Breast epithelium (tissue), 4 donors: ENCODE measurements at regions not wholly inside any gene's neighbourhood (a gene's known extent, or its start where the extent isn't known, plus 50 kb on each side); places are given as distances from the start of the nearest gene placed in this dataset.

Experiments used
- DNase-seq, 2 donors: peaks; one replicate each; pipeline ENCODE4 v3.0.0-alpha.2; 2019; ENCODE audit warnings: low spot score in 2 of 2
- H3K27ac ChIP-seq, 2 donors: fragments of 200-600 bp; sonication (generic) in 1 of 2; one replicate each; pipeline ENCODE4 v1.5.1; 2016 to 2019; ENCODE audit warnings: mild to moderate bottlenecking in 1 of 2
- H3K27me3 ChIP-seq, 2 donors: fragments of 200-600 bp; sonication (generic) in 1 of 2; one replicate each; pipeline versions ENCODE4 v1.5.1 to v1.6.0; 2017 to 2019; ENCODE audit warnings: control low read depth in 1 of 2, mild to moderate bottlenecking in 1 of 2
- H3K36me3 ChIP-seq: fragments of 200-600 bp; one replicate; pipeline ENCODE4 v1.5.1; 2019
- H3K4me1 ChIP-seq, 2 donors: fragments of 200-600 bp; sonication (generic); one replicate each; pipeline ENCODE4 v1.5.1; 2016 to 2019; ENCODE audit warnings: control low read depth in 1 of 2
- H3K4me3 ChIP-seq, 3 donors: fragments of 200-600 bp; sonication (generic); 1 replicate in 2 of 3; 2 replicates in 1 of 3; pipeline ENCODE4 v1.5.1; 2016 to 2019; ENCODE audit warnings: mild to moderate bottlenecking in 3 of 3, moderate library complexity in 2 of 3
- H3K9me3 ChIP-seq, 2 donors: fragments of 200-600 bp; sonication (generic) in 1 of 2; one replicate each; pipeline ENCODE4 v1.5.1; 2016 to 2019; ENCODE audit warnings: control low read depth in 1 of 2
- POLR2A ChIP-seq: fragments of 450-650 bp; IDR thresholded peaks from one replicate; pipeline ENCODE4 v1.6.1; 2016; ENCODE audit warnings: antibody characterized with exemption, mild to moderate bottlenecking, moderate library complexity
- POLR2AphosphoS5 ChIP-seq, 3 donors: sonication (generic); formaldehyde crosslinking; IDR thresholded peaks; one replicate each; pipeline ENCODE4 v1.6.1; 2017; ENCODE audit warnings: antibody characterized with exemption in 3 of 3
- intact Hi-C: fragments of 100-400 bp; cut with DNase I; formaldehyde crosslinking; loops from one replicate; pipeline ENCODE4 v1.15.1; 2023; ENCODE audit warnings: low total_unique reads
- TF ChIP-seq, protein P1 (sequence below), 3 donors: fragments of 450-650 bp; IDR thresholded peaks; one replicate each; pipeline ENCODE4 v1.5.1; 2016 to 2017; ENCODE audit warnings: antibody characterized with exemption in 3 of 3, mild to moderate bottlenecking in 3 of 3, moderate library complexity in 3 of 3

DNA sequence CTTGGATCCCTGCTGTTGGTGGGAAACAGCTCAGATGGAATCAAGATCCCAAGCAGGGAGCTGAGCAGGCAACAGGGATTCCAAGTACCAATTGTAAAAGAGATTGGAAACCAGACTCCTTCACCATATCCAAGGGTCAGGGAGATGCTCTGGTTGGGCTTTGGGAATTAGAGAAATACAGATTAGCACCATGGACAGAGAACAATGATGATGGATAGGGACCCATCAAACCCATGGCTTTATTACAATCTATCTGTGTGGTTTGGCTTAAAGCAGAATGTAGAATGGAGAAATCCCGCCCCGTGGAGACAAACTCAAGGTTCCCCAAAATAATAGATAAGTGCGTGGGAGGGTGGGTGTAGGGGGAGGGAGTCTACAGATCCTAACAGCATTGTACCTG, 120.7 kb upstream of the CSF3R start:
- no peak for DNase-seq
- Histone ChIP-seq H3K27me3 (peaks cover 0 to 10% of the 10 kb centered on the region in 2 donors), H3K36me3 (no peaks in the 10 kb centered on the region), H3K27ac (no peak overlapping the region), H3K9me3 (no peaks in the 10 kb centered on the region), H3K4me1 (no peaks in the 10 kb centered on the region), H3K4me3 (no peak overlapping the region)
- no peak for TF ChIP-seq POLR2A
- TF ChIP-seq POLR2AphosphoS5 (IDR thresholded peaks at IDR 0.05), result no peak
- intact Hi-C loops, result no loop called here

DNA sequence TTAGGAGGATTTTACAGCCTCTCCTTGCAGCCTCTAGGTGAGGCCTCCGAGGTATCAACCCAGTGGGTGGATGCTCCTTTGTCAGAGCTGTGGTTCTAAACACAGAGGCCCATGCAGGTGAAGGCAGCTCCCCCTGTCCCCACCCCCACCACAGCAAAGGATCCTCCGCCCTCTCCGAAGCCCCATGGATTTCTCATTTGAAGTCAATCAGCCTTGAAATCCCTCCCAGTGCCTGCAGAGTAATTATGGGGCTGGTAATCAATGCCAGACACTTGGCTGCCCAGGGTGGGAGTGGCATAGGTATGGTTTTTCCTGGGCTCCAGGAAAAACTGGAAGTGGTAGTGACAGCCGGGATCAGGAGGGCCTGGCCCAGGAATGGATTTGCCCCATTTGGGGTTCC, 119.5 kb upstream of the CSF3R start:
- intact Hi-C loops, result no loop called here
- TF ChIP-seq POLR2AphosphoS5 (IDR thresholded peaks at IDR 0.05), result no peak
- TF ChIP-seq, protein P1, sequence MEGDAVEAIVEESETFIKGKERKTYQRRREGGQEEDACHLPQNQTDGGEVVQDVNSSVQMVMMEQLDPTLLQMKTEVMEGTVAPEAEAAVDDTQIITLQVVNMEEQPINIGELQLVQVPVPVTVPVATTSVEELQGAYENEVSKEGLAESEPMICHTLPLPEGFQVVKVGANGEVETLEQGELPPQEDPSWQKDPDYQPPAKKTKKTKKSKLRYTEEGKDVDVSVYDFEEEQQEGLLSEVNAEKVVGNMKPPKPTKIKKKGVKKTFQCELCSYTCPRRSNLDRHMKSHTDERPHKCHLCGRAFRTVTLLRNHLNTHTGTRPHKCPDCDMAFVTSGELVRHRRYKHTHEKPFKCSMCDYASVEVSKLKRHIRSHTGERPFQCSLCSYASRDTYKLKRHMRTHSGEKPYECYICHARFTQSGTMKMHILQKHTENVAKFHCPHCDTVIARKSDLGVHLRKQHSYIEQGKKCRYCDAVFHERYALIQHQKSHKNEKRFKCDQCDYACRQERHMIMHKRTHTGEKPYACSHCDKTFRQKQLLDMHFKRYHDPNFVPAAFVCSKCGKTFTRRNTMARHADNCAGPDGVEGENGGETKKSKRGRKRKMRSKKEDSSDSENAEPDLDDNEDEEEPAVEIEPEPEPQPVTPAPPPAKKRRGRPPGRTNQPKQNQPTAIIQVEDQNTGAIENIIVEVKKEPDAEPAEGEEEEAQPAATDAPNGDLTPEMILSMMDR (IDR thresholded peaks at IDR 0.05), result no peak
- Histone ChIP-seq H3K36me3 (no peaks in the 10 kb centered on the region), H3K4me1 (no peaks in the 10 kb centered on the region), H3K4me3 (no peak overlapping the region), H3K27me3 (peaks cover 0 to 10% of the 10 kb centered on the region in 2 donors), H3K27ac (no peak overlapping the region), H3K9me3 (no peaks in the 10 kb centered on the region)
- no peak for DNase-seq

DNA sequence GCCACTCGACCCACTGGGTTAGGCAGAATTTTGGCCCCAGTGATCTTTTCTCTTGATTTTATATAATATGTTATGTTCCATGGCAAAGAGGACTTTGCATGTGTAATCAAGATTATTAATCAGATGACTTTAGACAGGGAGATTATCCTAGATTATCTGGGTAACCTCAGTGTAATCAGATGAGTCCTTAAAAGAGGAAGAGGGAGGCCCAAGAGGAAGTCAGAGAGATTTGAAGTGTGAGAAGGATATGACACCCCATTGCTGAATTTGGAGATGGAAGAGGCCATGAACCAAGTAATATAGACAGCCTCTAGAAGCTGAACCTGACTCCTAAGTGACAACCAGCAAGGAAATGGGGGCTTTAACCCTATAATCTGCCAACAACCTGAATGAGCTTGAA, 117.1 kb upstream of the CSF3R start:
- TF ChIP-seq POLR2AphosphoS5 (IDR thresholded peaks at IDR 0.05) (no peak), POLR2A (no peak)
- TF ChIP-seq, protein P1 (IDR thresholded peaks at IDR 0.05), result no peak
- Histone ChIP-seq H3K9me3 (no peaks in the 10 kb centered on the region), H3K27ac (no peak overlapping the region), H3K4me3 (no peak overlapping the region), H3K4me1 (no peaks in the 10 kb centered on the region), H3K36me3 (no peaks in the 10 kb centered on the region), H3K27me3 (peaks cover 0 to 22% of the 10 kb centered on the region in 2 donors)
- DNase-seq, result no peak
- intact Hi-C loops, result no loop called here

DNA sequence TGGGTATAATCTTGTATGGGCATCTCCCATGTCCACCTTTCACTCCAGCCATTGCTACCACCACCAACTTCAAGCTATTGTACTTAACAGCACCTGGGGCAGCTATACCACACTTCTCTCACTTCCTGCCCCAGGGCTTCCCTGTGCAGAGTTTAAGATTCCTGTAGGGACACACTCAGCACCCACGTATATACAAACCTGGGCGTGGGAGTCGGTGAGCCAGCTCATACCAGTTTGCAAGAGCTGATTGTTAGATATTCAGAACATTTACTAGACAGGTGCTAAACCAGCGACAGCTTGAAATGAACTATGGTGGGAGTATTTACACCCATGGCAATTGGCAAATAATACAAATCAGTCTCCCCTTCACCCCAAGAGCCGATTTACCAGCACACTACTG, 114.8 kb upstream of the CSF3R start:
- TF ChIP-seq, protein P1 (IDR thresholded peaks at IDR 0.05), result no peak
- no peak for TF ChIP-seq POLR2AphosphoS5 (IDR thresholded peaks at IDR 0.05)
- TF ChIP-seq POLR2A, result no peak
- Histone ChIP-seq H3K27ac (no peak overlapping the region), H3K27me3 (peaks cover 0 to 32% of the 10 kb centered on the region in 2 donors), H3K36me3 (no peaks in the 10 kb centered on the region), H3K9me3 (no peaks in the 10 kb centered on the region), H3K4me1 (no peaks in the 10 kb centered on the region), H3K4me3 (no peak overlapping the region)
- intact Hi-C loops, result no loop called here
- no peak for DNase-seq

DNA sequence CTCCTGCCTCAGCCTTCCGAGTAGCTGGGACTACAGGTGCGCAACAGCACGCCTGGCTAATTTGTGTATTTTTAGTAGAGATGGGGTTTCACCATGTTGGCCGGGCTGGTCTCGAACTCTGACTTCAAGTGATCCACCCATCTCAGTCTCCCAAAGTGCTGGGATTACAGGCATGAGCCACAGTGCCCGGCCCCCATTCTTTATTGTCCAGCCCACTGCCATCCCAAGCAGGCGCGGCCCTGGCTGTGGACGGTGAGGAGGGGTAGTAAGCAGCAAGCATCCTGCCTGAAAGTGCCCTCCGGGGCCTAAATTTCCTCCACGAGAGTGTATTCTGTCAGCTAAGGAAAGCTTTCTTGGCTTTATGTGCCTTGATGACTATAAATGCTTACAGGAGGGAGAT, 113.2 kb upstream of the CSF3R start:
- Histone ChIP-seq H3K4me1 (no peaks in the 10 kb centered on the region), H3K27ac (no peak overlapping the region), H3K9me3 (no peaks in the 10 kb centered on the region), H3K4me3 (no peak overlapping the region), H3K27me3 (peaks cover 0 to 29% of the 10 kb centered on the region in 2 donors), H3K36me3 (no peaks in the 10 kb centered on the region)
- no peak for DNase-seq
- TF ChIP-seq POLR2AphosphoS5 (IDR thresholded peaks at IDR 0.05) (no peak), POLR2A (no peak)
- TF ChIP-seq, protein P1 (IDR thresholded peaks at IDR 0.05), result no peak
- intact Hi-C loops, result no loop called here

DNA sequence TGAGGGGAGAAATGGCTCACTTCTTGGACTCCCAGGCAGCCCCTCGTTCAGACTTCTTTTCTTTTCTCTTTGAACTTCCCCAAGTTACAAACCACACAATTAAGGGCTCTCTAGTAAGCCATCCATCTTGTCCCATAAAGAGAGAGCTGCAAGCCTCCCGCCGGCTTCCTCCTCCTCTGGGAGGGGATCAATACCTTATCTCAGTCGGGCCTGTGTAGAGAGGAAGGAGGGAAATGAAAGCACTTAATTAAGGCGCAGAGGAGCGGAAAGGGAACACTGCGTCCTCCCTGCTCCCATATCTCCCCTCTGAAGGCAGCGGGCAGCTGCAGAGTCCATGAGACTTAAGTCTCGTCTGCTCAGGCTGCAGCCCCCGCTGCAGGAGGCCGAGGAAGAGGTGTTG, 112.6 kb upstream of the CSF3R start:
- Histone ChIP-seq H3K27me3 (peaks cover 0 to 29% of the 10 kb centered on the region in 2 donors), H3K9me3 (no peaks in the 10 kb centered on the region), H3K27ac (no peak overlapping the region), H3K4me3 (no peak overlapping the region), H3K36me3 (no peaks in the 10 kb centered on the region), H3K4me1 (no peaks in the 10 kb centered on the region)
- TF ChIP-seq POLR2AphosphoS5 (IDR thresholded peaks at IDR 0.05), result no peak
- TF ChIP-seq POLR2A, result no peak
- TF ChIP-seq, protein P1 (IDR thresholded peaks at IDR 0.05), result no peak
- no peak for DNase-seq
- intact Hi-C loops, result no loop called here
